ENCODE measurements at regions not wholly inside any gene's neighbourhood (a gene's known extent, or its start where the extent isn't known, plus 50 kb on each side); places are given as distances from the start of the nearest gene placed in this dataset.

- no peaks in the 10 kb centered on the region for H3K9me3 ChIP-seq (ENCODE audit: low read depth)
- H3K36me3 ChIP-seq, result no peaks in the 10 kb centered on the region
- no peak for TF ChIP-seq CTCF (IDR thresholded peaks at IDR 0.05; ENCODE audit: low read depth, low read length)
- H3K27me3 ChIP-seq, result no peaks in the 10 kb centered on the region
- no peaks in the 10 kb centered on the region for H3K4me1 ChIP-seq (ENCODE audit: low read depth)
- no peak overlapping the region for H3K27ac ChIP-seq
- H3K4me3 ChIP-seq, result no peak overlapping the region
- no peak for DNase-seq (ENCODE audit: low read depth in 1 of 2, low spot score in 1 of 2)
These were observed 1419.4 kb upstream of the CELF4 start for GRCh38 chr18:38984968-38985367.

- DNase-seq (ENCODE audit: low read depth in 1 of 2, low spot score in 1 of 2), result no peak
- TF ChIP-seq CTCF (IDR thresholded peaks at IDR 0.05; ENCODE audit: low read depth, low read length), result no peak
- H3K27ac ChIP-seq, result no peak overlapping the region
- no peaks in the 10 kb centered on the region for H3K27me3 ChIP-seq
- no peaks in the 10 kb centered on the region for H3K36me3 ChIP-seq
- H3K4me1 ChIP-seq (ENCODE audit: low read depth), result no peaks in the 10 kb centered on the region
- H3K4me3 ChIP-seq, result no peak overlapping the region
- no peaks in the 10 kb centered on the region for H3K9me3 ChIP-seq (ENCODE audit: low read depth)
These were observed 1416.5 kb upstream of the CELF4 start for GRCh38 chr18:38982072-38982471.

GRCh38 chr18:38981389-38981788, 1415.8 kb upstream of the CELF4 start:
- Histone ChIP-seq H3K4me3 (no peak overlapping the region), H3K4me1 (ENCODE audit: low read depth) (no peaks in the 10 kb centered on the region), H3K9me3 (ENCODE audit: low read depth) (no peaks in the 10 kb centered on the region), H3K36me3 (no peaks in the 10 kb centered on the region), H3K27me3 (no peaks in the 10 kb centered on the region), H3K27ac (no peak overlapping the region)
- TF ChIP-seq CTCF (IDR thresholded peaks at IDR 0.05; ENCODE audit: low read depth, low read length), result no peak
- DNase-seq (ENCODE audit: low read depth in 1 of 2, low spot score in 1 of 2), result no peak

- TF ChIP-seq CTCF (IDR thresholded peaks at IDR 0.05; ENCODE audit: low read depth, low read length), result no peak
- Histone ChIP-seq H3K9me3 (ENCODE audit: low read depth) (no peaks in the 10 kb centered on the region), H3K27ac (no peak overlapping the region), H3K4me3 (no peak overlapping the region), H3K27me3 (no peaks in the 10 kb centered on the region), H3K4me1 (ENCODE audit: low read depth) (no peaks in the 10 kb centered on the region), H3K36me3 (no peaks in the 10 kb centered on the region)
- no peak for DNase-seq (ENCODE audit: low read depth in 1 of 2, low spot score in 1 of 2)
These were observed 1414.8 kb upstream of the CELF4 start for GRCh38 chr18:38980420-38980819.

GRCh38 chr18:38972571-38972970, 1407.0 kb upstream of the CELF4 start:
- no peak overlapping the region for H3K27ac ChIP-seq
- no peaks in the 10 kb centered on the region for H3K27me3 ChIP-seq
- H3K4me1 ChIP-seq (ENCODE audit: low read depth), result no peaks in the 10 kb centered on the region
- no peak for TF ChIP-seq CTCF (IDR thresholded peaks at IDR 0.05; ENCODE audit: low read depth, low read length)
- no peaks in the 10 kb centered on the region for H3K36me3 ChIP-seq
- no peaks in the 10 kb centered on the region for H3K9me3 ChIP-seq (ENCODE audit: low read depth)
- H3K4me3 ChIP-seq, result no peak overlapping the region
- no peak for DNase-seq (ENCODE audit: low read depth in 1 of 2, low spot score in 1 of 2)

- Histone ChIP-seq H3K36me3 (no peaks in the 10 kb centered on the region), H3K9me3 (ENCODE audit: low read depth) (no peaks in the 10 kb centered on the region), H3K4me1 (ENCODE audit: low read depth) (no peaks in the 10 kb centered on the region), H3K27me3 (no peaks in the 10 kb centered on the region), H3K27ac (no peak overlapping the region), H3K4me3 (no peak overlapping the region)
- no peak for DNase-seq (ENCODE audit: low read depth in 1 of 2, low spot score in 1 of 2)
- TF ChIP-seq CTCF (IDR thresholded peaks at IDR 0.05; ENCODE audit: low read depth, low read length), result no peak
These were observed 1406.3 kb upstream of the CELF4 start for GRCh38 chr18:38971881-38972280.

Measured in cardiac muscle cell (in vitro differentiated cells and primary cell).